KMS-11 (cell line): ENCODE measurements at regions not wholly inside any gene's neighbourhood (a gene's known extent, or its start where the extent isn't known, plus 50 kb on each side); places are given as distances from the start of the nearest gene placed in this dataset.

Experiments used
- H2AFZ ChIP-seq: fragments of 200-600 bp; sonication (generic); 2 replicates; pipeline ENCODE4 v1.6.1; 2016; ENCODE audit warnings: antibody characterized with exemption, mixed run types, low read depth
- H3K27ac ChIP-seq: fragments of 200-600 bp; sonication (generic); 2 replicates; pipeline ENCODE4 v1.6.1; 2016; ENCODE audit warnings: mild to moderate bottlenecking, mixed run types
- H3K27me3 ChIP-seq: fragments of 200-600 bp; sonication (generic); 2 replicates; pipeline ENCODE4 v1.6.1; 2017; ENCODE audit warnings: mild to moderate bottlenecking, low read depth, mixed run types, moderate library complexity; ENCODE audit not compliant: insufficient read depth
- H3K36me3 ChIP-seq: fragments of 200-600 bp; sonication (generic); 2 replicates; pipeline ENCODE4 v1.6.1; 2017; ENCODE audit warnings: mild to moderate bottlenecking, mixed run types; ENCODE audit not compliant: insufficient read depth
- H3K4me1 ChIP-seq: fragments of 200-600 bp; sonication (generic); 2 replicates; pipeline ENCODE4 v1.6.1; 2016; ENCODE audit warnings: mild to moderate bottlenecking, low read depth, mixed run types; ENCODE audit not compliant: poor library complexity, severe bottlenecking
- H3K4me2 ChIP-seq: fragments of 200-600 bp; sonication (generic); 2 replicates; pipeline ENCODE4 v1.7.0; 2016; ENCODE audit warnings: mild to moderate bottlenecking, mixed run types
- H3K4me3 ChIP-seq: fragments of 200-600 bp; sonication (generic); IDR thresholded peaks from 2 replicates; pipeline ENCODE4 v1.6.1; 2017; ENCODE audit warnings: low read depth, low read length, mixed read lengths; ENCODE audit not compliant: insufficient read depth
- H3K79me2 ChIP-seq: fragments of 200-600 bp; sonication (generic); 2 replicates; pipeline ENCODE4 v1.6.1; 2016; ENCODE audit warnings: low read depth, mixed run types; ENCODE audit not compliant: insufficient read depth
- H3K9ac ChIP-seq: fragments of 200-600 bp; sonication (generic); 2 replicates; pipeline ENCODE4 v1.6.1; 2016; ENCODE audit warnings: mild to moderate bottlenecking, mixed run types
- H4K20me1 ChIP-seq: fragments of 200-600 bp; sonication (generic); 2 replicates; pipeline ENCODE4 v1.6.1; 2016; ENCODE audit warnings: mild to moderate bottlenecking, mixed run types; ENCODE audit not compliant: insufficient read depth
- TF ChIP-seq, protein P1 (sequence below): fragments of 200-600 bp; sonication (generic); conservative IDR thresholded peaks from 2 replicates; pipeline ENCODE4 v1.6.1; 2017; ENCODE audit warnings: low read depth, mild to moderate bottlenecking, antibody characterized with exemption, low read length, moderate library complexity, mixed read lengths

DNA sequence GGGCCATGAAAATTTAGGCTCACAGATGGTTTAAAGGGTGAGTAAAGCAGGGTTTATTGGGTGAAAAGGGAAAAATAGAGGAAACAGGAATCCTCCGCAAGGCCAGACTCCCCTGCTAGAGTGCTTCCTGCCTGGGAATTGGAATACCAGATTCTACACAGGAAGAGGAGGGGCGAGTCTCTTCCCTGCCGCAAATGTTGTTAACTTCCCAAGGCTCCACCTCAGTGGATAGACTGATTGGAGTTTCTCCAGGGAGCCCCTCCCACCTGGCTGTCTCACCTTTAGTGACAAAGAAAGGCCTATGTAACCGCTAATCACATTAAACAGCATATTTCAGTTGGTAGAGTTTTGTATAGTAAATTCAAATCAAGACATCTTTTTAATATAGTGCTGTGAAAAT is 1450.1 kb downstream of the KCNT2 start:
- Histone ChIP-seq H3K27ac (no peak overlapping the region), H4K20me1 (no peaks in the 10 kb centered on the region), H3K4me3 (no peak overlapping the region), H2AFZ (no peak overlapping the region), H3K4me1 (no peaks in the 10 kb centered on the region), H3K36me3 (no peaks in the 10 kb centered on the region), H3K4me2 (no peak overlapping the region), H3K79me2 (no peaks in the 10 kb centered on the region), H3K9ac (no peak overlapping the region), H3K27me3 (no peaks in the 10 kb centered on the region)
- TF ChIP-seq, protein P1, sequence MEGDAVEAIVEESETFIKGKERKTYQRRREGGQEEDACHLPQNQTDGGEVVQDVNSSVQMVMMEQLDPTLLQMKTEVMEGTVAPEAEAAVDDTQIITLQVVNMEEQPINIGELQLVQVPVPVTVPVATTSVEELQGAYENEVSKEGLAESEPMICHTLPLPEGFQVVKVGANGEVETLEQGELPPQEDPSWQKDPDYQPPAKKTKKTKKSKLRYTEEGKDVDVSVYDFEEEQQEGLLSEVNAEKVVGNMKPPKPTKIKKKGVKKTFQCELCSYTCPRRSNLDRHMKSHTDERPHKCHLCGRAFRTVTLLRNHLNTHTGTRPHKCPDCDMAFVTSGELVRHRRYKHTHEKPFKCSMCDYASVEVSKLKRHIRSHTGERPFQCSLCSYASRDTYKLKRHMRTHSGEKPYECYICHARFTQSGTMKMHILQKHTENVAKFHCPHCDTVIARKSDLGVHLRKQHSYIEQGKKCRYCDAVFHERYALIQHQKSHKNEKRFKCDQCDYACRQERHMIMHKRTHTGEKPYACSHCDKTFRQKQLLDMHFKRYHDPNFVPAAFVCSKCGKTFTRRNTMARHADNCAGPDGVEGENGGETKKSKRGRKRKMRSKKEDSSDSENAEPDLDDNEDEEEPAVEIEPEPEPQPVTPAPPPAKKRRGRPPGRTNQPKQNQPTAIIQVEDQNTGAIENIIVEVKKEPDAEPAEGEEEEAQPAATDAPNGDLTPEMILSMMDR: no peak

DNA sequence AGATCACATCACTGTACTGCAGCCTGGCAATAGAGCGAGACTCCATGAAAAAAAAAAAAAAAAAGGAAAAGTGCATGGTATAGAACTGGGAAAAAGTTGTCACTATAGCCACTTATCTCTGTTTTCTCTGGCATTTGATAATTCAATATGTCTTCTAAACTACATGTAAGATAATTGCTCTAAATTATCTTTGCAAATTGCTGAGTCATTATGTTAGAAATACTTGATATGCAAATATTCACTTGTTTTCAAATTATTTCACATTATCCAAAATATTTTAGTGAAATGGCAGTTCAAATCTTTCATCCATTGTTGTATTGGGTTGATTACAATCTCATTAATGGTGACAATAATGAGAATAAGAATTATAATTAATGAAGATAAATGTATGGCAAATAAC is 1455.1 kb downstream of the KCNT2 start:
- Histone ChIP-seq H3K36me3 (no peaks in the 10 kb centered on the region; the same call in 1 of the 2 replicates), H3K4me3 (no peak overlapping the region), H3K27me3 (no peaks in the 10 kb centered on the region), H4K20me1 (no peaks in the 10 kb centered on the region), H3K4me2 (no peak overlapping the region), H3K9ac (no peak overlapping the region), H3K4me1 (no peaks in the 10 kb centered on the region), H3K79me2 (no peaks in the 10 kb centered on the region), H2AFZ (no peak overlapping the region), H3K27ac (no peak overlapping the region)
- TF ChIP-seq, protein P1: no peak

DNA sequence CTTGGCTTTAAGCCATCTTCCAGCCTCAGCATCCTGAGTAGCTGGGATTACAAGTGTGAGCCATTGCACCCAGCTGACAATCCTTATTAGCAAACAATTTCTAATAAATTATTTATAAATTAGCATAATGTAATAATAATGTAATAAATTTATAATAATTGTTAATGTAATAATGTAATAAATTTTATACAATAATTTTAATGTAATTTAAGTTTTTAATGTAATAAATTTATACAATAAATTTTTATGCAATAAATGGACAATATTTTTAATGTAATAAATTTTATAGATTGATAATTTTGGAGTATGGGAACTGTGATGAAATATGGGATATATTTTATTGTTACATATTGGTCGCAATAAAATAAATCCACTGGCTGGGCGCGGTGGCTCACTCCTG is 1457.5 kb downstream of the KCNT2 start:
- H3K9ac ChIP-seq: no peak overlapping the region
- H3K4me3 ChIP-seq: no peak overlapping the region
- H2AFZ ChIP-seq: no peak overlapping the region
- H3K27ac ChIP-seq: no peak overlapping the region
- no peaks in the 10 kb centered on the region for H3K79me2 ChIP-seq
- H3K27me3 ChIP-seq: no peaks in the 10 kb centered on the region
- no peaks in the 10 kb centered on the region for H4K20me1 ChIP-seq
- H3K4me1 ChIP-seq: no peaks in the 10 kb centered on the region
- H3K36me3 ChIP-seq: no peaks in the 10 kb centered on the region; the same call in 1 of the 2 replicates
- TF ChIP-seq, protein P1: no peak
- H3K4me2 ChIP-seq: no peak overlapping the region

DNA sequence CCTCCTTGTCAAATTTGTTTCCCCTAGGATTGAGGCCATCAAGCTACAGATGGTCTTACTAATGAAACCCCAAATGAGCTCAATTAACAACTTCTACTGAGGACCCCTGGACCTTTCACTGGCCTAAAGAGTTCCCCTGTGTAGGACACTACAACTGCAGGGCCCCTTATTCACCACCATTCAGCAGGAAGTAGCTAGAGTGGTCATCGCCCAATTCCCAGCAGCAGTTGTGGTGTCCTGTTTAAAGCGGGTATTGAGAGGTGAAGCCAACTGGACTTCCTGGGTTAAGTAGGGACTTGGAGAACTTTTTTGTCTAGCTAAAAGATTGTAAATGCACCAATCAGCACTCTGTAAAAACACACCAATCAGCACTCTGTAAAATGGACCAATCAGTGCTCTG is 1466.9 kb downstream of the KCNT2 start:
- Histone ChIP-seq H4K20me1 (no peaks in the 10 kb centered on the region), H3K4me2 (no peak overlapping the region), H3K36me3 (no peaks in the 10 kb centered on the region), H3K27ac (no peak overlapping the region), H3K9ac (no peak overlapping the region), H3K4me1 (no peaks in the 10 kb centered on the region), H2AFZ (no peak overlapping the region), H3K27me3 (no peaks in the 10 kb centered on the region), H3K79me2 (no peaks in the 10 kb centered on the region), H3K4me3 (no peak overlapping the region)
- TF ChIP-seq, protein P1: no peak
